ENCODE measurements at regions not wholly inside any gene's neighbourhood (a gene's known extent, or its start where the extent isn't known, plus 50 kb on each side); places are given as distances from the start of the nearest gene placed in this dataset.

DNA sequence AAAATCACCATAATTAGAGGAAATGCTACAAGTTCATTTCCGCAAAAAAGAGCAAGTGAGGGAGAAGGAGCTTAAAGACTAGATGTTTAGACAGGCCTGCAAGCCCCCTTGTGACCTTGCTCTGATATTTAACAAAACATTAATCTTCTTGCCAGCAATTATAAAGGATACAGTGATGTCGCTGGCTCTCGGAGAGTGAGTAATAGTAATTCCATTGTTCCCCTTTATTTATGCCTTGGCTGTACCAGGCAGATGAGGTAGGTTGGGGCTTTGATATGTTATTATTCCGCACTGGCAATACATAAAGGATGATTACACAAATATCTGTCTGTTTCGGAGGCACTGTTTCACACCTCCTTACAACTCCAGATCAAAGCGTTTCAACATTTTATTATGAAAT is 204.8 kb upstream of the SALL1 start:
- Histone ChIP-seq H3K4me2 (ENCODE audit: insufficient read depth, low read length) (no peak overlapping the region), H3K9me3 (ENCODE audit: low read depth, low read length) (no peaks in the 10 kb centered on the region), H3K4me1 (ENCODE audit: insufficient read depth, low read length) (no peaks in the 10 kb centered on the region), H2AFZ (ENCODE audit: low read length) (no peak overlapping the region), H3K27me3 (ENCODE audit: insufficient read depth, low read length) (no peaks in the 10 kb centered on the region), H3K4me3 (ENCODE audit: insufficient read depth, low read length) (no peak overlapping the region), H3K79me2 (ENCODE audit: insufficient read depth, low read length) (no peaks in the 10 kb centered on the region), H4K20me1 (ENCODE audit: insufficient read depth, low read length) (no peaks in the 10 kb centered on the region), H3K36me3 (ENCODE audit: insufficient read depth, low read length) (no peaks in the 10 kb centered on the region), H3K27ac (ENCODE audit: low read depth, low read length) (no peak overlapping the region)
- no peak for DNase-seq (ENCODE audit: insufficient read length, low spot score, missing footprints)
- TF ChIP-seq, protein P1, sequence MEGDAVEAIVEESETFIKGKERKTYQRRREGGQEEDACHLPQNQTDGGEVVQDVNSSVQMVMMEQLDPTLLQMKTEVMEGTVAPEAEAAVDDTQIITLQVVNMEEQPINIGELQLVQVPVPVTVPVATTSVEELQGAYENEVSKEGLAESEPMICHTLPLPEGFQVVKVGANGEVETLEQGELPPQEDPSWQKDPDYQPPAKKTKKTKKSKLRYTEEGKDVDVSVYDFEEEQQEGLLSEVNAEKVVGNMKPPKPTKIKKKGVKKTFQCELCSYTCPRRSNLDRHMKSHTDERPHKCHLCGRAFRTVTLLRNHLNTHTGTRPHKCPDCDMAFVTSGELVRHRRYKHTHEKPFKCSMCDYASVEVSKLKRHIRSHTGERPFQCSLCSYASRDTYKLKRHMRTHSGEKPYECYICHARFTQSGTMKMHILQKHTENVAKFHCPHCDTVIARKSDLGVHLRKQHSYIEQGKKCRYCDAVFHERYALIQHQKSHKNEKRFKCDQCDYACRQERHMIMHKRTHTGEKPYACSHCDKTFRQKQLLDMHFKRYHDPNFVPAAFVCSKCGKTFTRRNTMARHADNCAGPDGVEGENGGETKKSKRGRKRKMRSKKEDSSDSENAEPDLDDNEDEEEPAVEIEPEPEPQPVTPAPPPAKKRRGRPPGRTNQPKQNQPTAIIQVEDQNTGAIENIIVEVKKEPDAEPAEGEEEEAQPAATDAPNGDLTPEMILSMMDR (IDR thresholded peaks at IDR 0.05; ENCODE audit: extremely low read depth, low read depth, low read length) = no peak

DNA sequence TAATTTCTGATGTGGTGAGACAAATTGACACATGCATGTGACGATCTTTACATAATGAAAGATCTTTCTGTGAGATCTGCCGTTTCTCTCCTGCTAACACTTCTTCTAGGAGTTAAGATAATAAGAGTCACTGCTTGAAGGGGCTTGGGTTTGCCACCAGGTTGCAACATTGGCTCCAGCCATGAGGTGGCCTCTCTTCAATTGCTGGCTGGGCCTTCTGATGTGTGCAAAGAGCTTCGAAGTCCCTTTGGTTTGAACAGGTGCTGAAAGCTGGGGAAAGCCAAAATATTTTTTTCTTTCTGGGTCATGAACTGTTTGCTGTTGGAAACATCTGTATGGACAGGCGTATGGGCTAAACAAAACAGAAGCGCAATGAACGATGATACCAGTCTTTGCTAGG is 204.1 kb upstream of the SALL1 start:
- H3K4me2 ChIP-seq (ENCODE audit: insufficient read depth, low read length) = no peak overlapping the region
- no peaks in the 10 kb centered on the region for H4K20me1 ChIP-seq (ENCODE audit: insufficient read depth, low read length)
- H3K27me3 ChIP-seq (ENCODE audit: insufficient read depth, low read length) = no peaks in the 10 kb centered on the region
- H3K36me3 ChIP-seq (ENCODE audit: insufficient read depth, low read length) = no peaks in the 10 kb centered on the region
- H3K9me3 ChIP-seq (ENCODE audit: low read depth, low read length) = no peaks in the 10 kb centered on the region
- TF ChIP-seq, protein P1 (IDR thresholded peaks at IDR 0.05; ENCODE audit: extremely low read depth, low read depth, low read length) = no peak
- no peak for DNase-seq (ENCODE audit: insufficient read length, low spot score, missing footprints)
- no peak overlapping the region for H3K4me3 ChIP-seq (ENCODE audit: insufficient read depth, low read length)
- no peaks in the 10 kb centered on the region for H3K4me1 ChIP-seq (ENCODE audit: insufficient read depth, low read length)
- no peak overlapping the region for H3K27ac ChIP-seq (ENCODE audit: low read depth, low read length)
- no peak overlapping the region for H2AFZ ChIP-seq (ENCODE audit: low read length)
- no peaks in the 10 kb centered on the region for H3K79me2 ChIP-seq (ENCODE audit: insufficient read depth, low read length)

DNA sequence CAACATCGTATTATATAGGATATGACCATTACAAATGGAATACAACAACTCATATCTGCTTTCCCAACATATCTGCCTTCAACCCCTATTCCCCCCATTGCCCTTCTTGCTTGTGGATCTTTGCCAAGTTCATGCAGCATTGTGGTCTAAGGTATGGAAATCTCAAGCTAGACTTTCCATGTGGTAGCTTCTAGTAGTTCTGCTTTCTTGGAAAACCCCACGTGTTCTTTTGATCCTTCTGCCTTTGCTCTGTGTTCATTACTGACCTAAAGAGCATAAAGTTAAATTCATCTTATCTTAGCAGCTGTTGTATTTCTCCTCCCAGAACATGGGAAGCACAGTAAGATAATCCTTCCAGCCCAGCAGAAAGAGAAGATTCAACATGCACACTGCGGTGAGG is 202.0 kb upstream of the SALL1 start:
- H3K27me3 ChIP-seq (ENCODE audit: insufficient read depth, low read length) = no peaks in the 10 kb centered on the region
- no peak overlapping the region for H3K4me2 ChIP-seq (ENCODE audit: insufficient read depth, low read length)
- H3K36me3 ChIP-seq (ENCODE audit: insufficient read depth, low read length) = no peaks in the 10 kb centered on the region
- H3K4me1 ChIP-seq (ENCODE audit: insufficient read depth, low read length) = no peaks in the 10 kb centered on the region
- no peak overlapping the region for H2AFZ ChIP-seq (ENCODE audit: low read length)
- TF ChIP-seq, protein P1 (IDR thresholded peaks at IDR 0.05; ENCODE audit: extremely low read depth, low read depth, low read length) = no peak
- no peaks in the 10 kb centered on the region for H3K79me2 ChIP-seq (ENCODE audit: insufficient read depth, low read length)
- no peaks in the 10 kb centered on the region for H4K20me1 ChIP-seq (ENCODE audit: insufficient read depth, low read length)
- no peak for DNase-seq (ENCODE audit: insufficient read length, low spot score, missing footprints)
- no peak overlapping the region for H3K4me3 ChIP-seq (ENCODE audit: insufficient read depth, low read length)
- H3K9me3 ChIP-seq (ENCODE audit: low read depth, low read length) = no peaks in the 10 kb centered on the region
- no peak overlapping the region for H3K27ac ChIP-seq (ENCODE audit: low read depth, low read length)

DNA sequence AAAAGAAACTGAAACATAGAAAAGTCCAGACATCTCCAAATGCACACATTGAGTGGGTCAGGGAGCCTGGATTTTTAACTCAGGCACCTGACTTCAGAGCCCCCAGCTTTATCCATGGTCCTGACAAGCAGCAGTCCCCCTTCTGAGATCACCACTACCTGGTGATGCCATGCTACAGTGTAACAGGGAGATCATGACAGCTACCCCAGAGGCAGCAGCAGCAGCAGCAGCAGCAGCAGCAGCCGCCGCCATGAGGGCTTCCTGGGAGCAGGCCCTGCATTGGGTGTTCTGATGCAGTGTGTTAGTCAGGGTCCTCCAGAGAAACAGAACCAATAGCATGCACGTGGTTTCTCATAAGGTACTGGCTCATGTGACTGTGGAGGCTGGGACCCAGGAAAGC is 198.6 kb upstream of the SALL1 start:
- no peaks in the 10 kb centered on the region for H3K79me2 ChIP-seq (ENCODE audit: insufficient read depth, low read length)
- no peaks in the 10 kb centered on the region for H3K4me1 ChIP-seq (ENCODE audit: insufficient read depth, low read length)
- TF ChIP-seq, protein P1 (IDR thresholded peaks at IDR 0.05; ENCODE audit: extremely low read depth, low read depth, low read length) = no peak
- no peaks in the 10 kb centered on the region for H4K20me1 ChIP-seq (ENCODE audit: insufficient read depth, low read length)
- no peaks in the 10 kb centered on the region for H3K27me3 ChIP-seq (ENCODE audit: insufficient read depth, low read length)
- no peak overlapping the region for H3K27ac ChIP-seq (ENCODE audit: low read depth, low read length)
- DNase-seq (ENCODE audit: insufficient read length, low spot score, missing footprints) = no peak
- no peak overlapping the region for H2AFZ ChIP-seq (ENCODE audit: low read length)
- H3K36me3 ChIP-seq (ENCODE audit: insufficient read depth, low read length) = no peaks in the 10 kb centered on the region
- H3K4me2 ChIP-seq (ENCODE audit: insufficient read depth, low read length) = no peak overlapping the region
- no peaks in the 10 kb centered on the region for H3K9me3 ChIP-seq (ENCODE audit: low read depth, low read length)
- H3K4me3 ChIP-seq (ENCODE audit: insufficient read depth, low read length) = no peak overlapping the region
